ENCODE measurements at regions not wholly inside any gene's neighbourhood (a gene's known extent, or its start where the extent isn't known, plus 50 kb on each side); places are given as distances from the start of the nearest gene placed in this dataset.

GRCh38 chr14:50056435-50056834 is 59.9 kb downstream of the VCPKMT start:
- no peak overlapping the region for H3K9ac ChIP-seq (replicated peaks in 1 of 4; ENCODE audit: extremely low read depth in 1 of 4, low read depth in 3 of 4, low read length in 3 of 4)
- no peaks in the 10 kb centered on the region for H3K9me3 ChIP-seq (ENCODE audit: insufficient read depth in 2 of 2, low read depth in 1 of 2, low read length in 1 of 2)
- no peak overlapping the region; the same call in 1 of the 2 replicates for H4K8ac ChIP-seq (ENCODE audit: extremely low read depth, insufficient read depth, low read length)
- ChIA-PET POLR2A (ENCODE audit: partially characterized antibody) (no interaction called here), CTCF (ENCODE audit: partially characterized antibody) (interaction anchor here (0.6 to 1.7 kb wide), 6 partner anchors 37 to 338 kb away, joined by 3 to 6 read pairs (median 4); no protein-coding TSS in a partner anchor)
- no peaks in the 10 kb centered on the region for H3K23me2 ChIP-seq (ENCODE audit: low read depth, low read length)
- no peak overlapping the region for H2BK20ac ChIP-seq (ENCODE audit: low read length)
- no peaks in the 10 kb centered on the region for H4K20me1 ChIP-seq (replicated peaks in 1 of 2; ENCODE audit: control insufficient read depth in 1 of 2, insufficient read depth in 2 of 2, low read length in 2 of 2)
- peak overlapping the region; percentile 40; the same call in 1 of the 2 replicates for H2AFZ ChIP-seq (ENCODE audit: low read length)
- no peak overlapping the region for H3K4me2 ChIP-seq (ENCODE audit: insufficient read depth in 1 of 2, low read depth in 2 of 2, low read length in 2 of 2)
- 83% methylated on average over 16 of the region's 16 CpGs; no CpG with 5 or more reads in 1 of the 2 experiments for WGBS, 2 experiments (ENCODE audit: extremely low coverage in 1 of 2, insufficient coverage in 1 of 2, insufficient read length in 1 of 2, insufficient replicate concordance in 2 of 2, low coverage in 1 of 2, low lambda C conversion rate in 2 of 2, missing lambda C conversion rate in 1 of 2)
- H2BK12ac ChIP-seq (ENCODE audit: low read depth, low read length) = no peak overlapping the region
- no peak overlapping the region for H2AK5ac ChIP-seq (ENCODE audit: low read depth, low read length)
- H2BK120ac ChIP-seq (replicated peaks; ENCODE audit: low read depth, low read length) = no peak overlapping the region
- H3K4me1 ChIP-seq (replicated peaks in 1 of 4; ENCODE audit: control insufficient read depth in 3 of 4, insufficient read depth in 4 of 4, low read length in 3 of 4) = peaks cover 2 to 4% (median 3%) of the 10 kb centered on the region in 4 experiments; a peak in 5 of 7 replicates
- no peaks in the 10 kb centered on the region for H3K36me3 ChIP-seq (ENCODE audit: control insufficient read depth in 2 of 4, insufficient read depth in 4 of 4, low read length in 3 of 4)
- no peak overlapping the region for H4K5ac ChIP-seq (ENCODE audit: insufficient read length, low read depth, low read length)
- no peak overlapping the region for H3K56ac ChIP-seq (replicated peaks; ENCODE audit: insufficient read length, low read depth, low read length)
- H3K79me1 ChIP-seq (ENCODE audit: low read depth, low read length) = no peaks in the 10 kb centered on the region
- no peak overlapping the region for H4K91ac ChIP-seq (replicated peaks; ENCODE audit: insufficient read length, low read length)
- H3K27ac ChIP-seq (ENCODE audit: low read depth, low read length) = no peak overlapping the region
- H3K4me3 ChIP-seq (ENCODE audit: extremely low read depth in 1 of 4, insufficient read depth in 2 of 4, low read depth in 3 of 4, low read length in 4 of 4) = no peak overlapping the region
- FAIRE-seq (no peak), DNase-seq (ENCODE audit: low read depth in 1 of 2, low spot score in 2 of 2) (no peak)
- no peak overlapping the region for H3K14ac ChIP-seq (ENCODE audit: insufficient read length)
- no peaks in the 10 kb centered on the region for H3K79me2 ChIP-seq (ENCODE audit: control insufficient read depth in 1 of 2, insufficient read depth in 2 of 2, low read length in 2 of 2)
- no peak overlapping the region for H3K4ac ChIP-seq (replicated peaks; ENCODE audit: insufficient read length, low read depth, low read length)
- no peaks in the 10 kb centered on the region for H3K27me3 ChIP-seq (replicated peaks in 1 of 4; ENCODE audit: control insufficient read depth in 3 of 4, extremely low read depth in 1 of 4, insufficient read depth in 3 of 4, low read length in 3 of 4)
- no peak overlapping the region for H2BK5ac ChIP-seq (ENCODE audit: low read depth, low read length)
- no peak overlapping the region for H2BK15ac ChIP-seq (ENCODE audit: low read length)
- no peak overlapping the region for H3K18ac ChIP-seq (ENCODE audit: extremely low read depth, low read length)
- no peak overlapping the region for H3K23ac ChIP-seq (ENCODE audit: insufficient read length)
- TF ChIP-seq EP300 (IDR thresholded peaks at IDR 0.05; ENCODE audit: borderline replicate concordance in 1 of 2, low read depth in 2 of 2, low read length in 2 of 2) = no peak
- no peak for TF ChIP-seq KDM4A (IDR thresholded peaks at IDR 0.05; ENCODE audit: low read depth, low read length, severe bottlenecking)
- TF ChIP-seq KDM1A (IDR thresholded peaks at IDR 0.05; ENCODE audit: borderline replicate concordance, low read length) = no peak
- TF ChIP-seq SP1 (IDR thresholded peaks at IDR 0.05; ENCODE audit: low read depth, low read length) = no peak
- TF ChIP-seq, protein P1, sequence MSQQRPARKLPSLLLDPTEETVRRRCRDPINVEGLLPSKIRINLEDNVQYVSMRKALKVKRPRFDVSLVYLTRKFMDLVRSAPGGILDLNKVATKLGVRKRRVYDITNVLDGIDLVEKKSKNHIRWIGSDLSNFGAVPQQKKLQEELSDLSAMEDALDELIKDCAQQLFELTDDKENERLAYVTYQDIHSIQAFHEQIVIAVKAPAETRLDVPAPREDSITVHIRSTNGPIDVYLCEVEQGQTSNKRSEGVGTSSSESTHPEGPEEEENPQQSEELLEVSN (IDR thresholded peaks at IDR 0.05) = no peak
- TF ChIP-seq SAP30 (IDR thresholded peaks at IDR 0.05; ENCODE audit: insufficient read depth, insufficient replicate concordance, low read length) = no peak
- TF ChIP-seq GABPA (IDR thresholded peaks at IDR 0.05; ENCODE audit: borderline replicate concordance, insufficient read depth, low read length) = no peak
- no peak for TF ChIP-seq SIRT6 (IDR thresholded peaks at IDR 0.05; ENCODE audit: low read length)
- TF ChIP-seq JUN (IDR thresholded peaks at IDR 0.05; ENCODE audit: low read depth, low read length) = no peak
- no peak for TF ChIP-seq HDAC2 (IDR thresholded peaks at IDR 0.05; ENCODE audit: borderline replicate concordance in 1 of 2, low read depth in 2 of 2, low read length in 2 of 2)
- no peak for TF ChIP-seq GTF2F1 (IDR thresholded peaks at IDR 0.05; ENCODE audit: borderline replicate concordance, low read depth, low read length)
- TF ChIP-seq CBX8 (IDR thresholded peaks at IDR 0.05; ENCODE audit: borderline replicate concordance, low read depth, low read length) = no peak
- no peak for TF ChIP-seq FOSL1 (IDR thresholded peaks at IDR 0.05; ENCODE audit: insufficient read depth, low read depth, low read length)

All from H1 (cell line).